Right renal pelvis (tissue), 4 donors: ENCODE measurements at regions not wholly inside any gene's neighbourhood (a gene's known extent, or its start where the extent isn't known, plus 50 kb on each side); places are given as distances from the start of the nearest gene placed in this dataset.
"Not testable (repeated sequence)": the region's sequence is repeated elsewhere in the genome, so short reads cannot be mapped to it uniquely, and the experiment has no call there.

ENCODE experiments used
- DNase-seq, 4 donors: peaks; one replicate each; pipeline ENCODE4 v3.0.0-alpha.2; 2013; ENCODE audit warnings: low read depth in 4 of 4, low spot score in 3 of 4, missing footprints in 1 of 4

DNA sequence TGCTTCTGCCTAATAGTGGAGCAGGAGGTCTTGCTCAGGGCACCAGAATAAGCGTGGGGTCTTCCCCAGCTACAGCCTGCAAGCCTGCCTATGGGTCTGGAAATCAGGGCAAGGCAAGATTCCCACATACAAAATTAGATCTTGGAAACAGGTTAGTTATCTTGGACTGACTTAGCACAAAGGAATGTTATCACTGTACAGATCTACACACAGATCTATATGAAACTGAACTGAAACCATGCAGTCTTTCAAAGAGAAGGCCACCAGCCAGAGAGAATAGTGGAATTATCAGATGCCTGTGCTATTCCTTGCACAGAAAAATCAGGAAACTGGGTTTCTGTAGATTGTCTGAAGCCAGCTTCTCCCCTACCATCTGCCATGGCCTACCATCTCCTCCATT lies 585.7 kb downstream of the ACTL7B start:
- DNase-seq = no peak

DNA sequence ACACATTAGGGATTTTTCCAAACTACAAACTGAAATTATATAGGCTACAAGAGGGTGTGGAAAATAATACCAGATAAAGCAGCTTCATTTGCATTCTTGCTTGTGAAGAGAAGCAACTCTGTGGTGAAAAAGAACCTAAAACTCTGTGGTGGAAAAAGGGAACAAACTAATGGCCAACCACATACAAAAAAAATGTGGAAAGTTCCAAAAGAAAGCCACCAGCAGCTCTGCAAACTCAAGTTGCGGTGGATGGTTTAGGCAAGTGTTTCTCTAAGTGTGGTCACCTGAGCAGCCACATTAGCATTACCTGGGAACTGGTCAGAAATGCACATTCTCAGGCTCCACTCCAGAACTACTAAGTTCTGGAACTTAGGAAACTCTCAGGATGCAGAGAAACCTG lies 586.4 kb downstream of the ACTL7B start:
- no peak for DNase-seq

DNA sequence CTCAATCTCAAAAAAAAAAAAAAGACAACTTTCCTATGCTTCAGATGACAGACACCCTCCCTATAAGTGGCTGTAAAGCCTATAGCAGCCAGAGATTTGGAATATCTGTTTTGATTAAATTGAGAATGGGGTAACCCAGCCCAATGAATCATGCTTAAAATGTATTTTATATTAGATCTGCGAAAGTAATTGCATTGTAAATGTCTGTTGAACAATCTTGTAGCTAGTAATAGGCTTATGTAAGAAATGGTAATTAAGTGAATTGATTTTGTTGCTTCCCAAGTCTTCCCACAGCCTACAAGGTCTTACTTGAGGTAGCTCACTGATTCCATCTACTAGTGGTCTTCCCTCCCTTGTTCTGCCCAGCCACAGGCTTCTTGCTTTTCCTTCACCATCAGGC lies 590.7 kb downstream of the ACTL7B start:
- no peak for DNase-seq

DNA sequence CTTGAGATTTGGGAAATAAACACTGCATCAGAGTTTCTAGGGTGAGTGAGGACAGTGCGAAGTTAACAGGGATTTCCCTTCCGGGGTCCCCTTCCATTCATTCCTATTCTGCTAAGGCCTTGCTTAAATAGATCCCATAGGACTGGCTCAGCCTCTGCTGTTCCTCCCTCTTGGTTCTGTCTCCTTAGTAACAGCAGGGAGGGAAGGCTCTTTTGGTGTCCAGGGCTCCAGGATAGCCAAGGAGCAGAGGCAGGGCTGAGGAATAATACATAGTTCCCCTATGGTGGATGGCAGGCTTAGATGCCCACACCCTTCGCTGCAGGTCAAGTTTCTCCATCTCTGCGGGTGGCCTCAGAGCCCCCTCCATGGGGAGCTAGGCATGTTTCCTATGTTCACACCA lies 591.7 kb downstream of the ACTL7B start:
- DNase-seq = no peak

GRCh38 chr9:108262836-108263235 lies 593.0 kb downstream of the ACTL7B start:
- no peak for DNase-seq

GRCh38 chr9:108259917-108260675 lies 595.7 kb downstream of the ACTL7B start:
- DNase-seq = no peak

DNA sequence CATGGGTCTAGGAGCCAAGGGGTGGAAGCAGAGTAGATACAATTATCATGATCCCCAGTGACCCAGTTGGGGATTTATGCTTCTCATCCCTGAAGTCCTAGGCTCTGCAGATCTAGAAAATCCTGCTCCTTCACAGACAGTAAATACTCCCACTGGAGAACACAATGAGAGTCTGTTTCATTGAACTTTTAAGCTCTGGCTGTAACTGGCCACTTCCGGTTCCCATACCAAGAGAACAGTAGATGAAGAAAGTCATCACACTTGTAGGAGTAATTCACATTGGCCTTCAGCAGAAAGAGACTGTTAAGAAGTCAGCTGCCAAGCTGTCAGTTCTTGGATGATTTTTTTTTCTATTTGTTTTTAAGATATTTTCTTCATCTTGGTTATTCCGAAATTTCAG lies 597.1 kb downstream of the ACTL7B start:
- no peak for DNase-seq

DNA sequence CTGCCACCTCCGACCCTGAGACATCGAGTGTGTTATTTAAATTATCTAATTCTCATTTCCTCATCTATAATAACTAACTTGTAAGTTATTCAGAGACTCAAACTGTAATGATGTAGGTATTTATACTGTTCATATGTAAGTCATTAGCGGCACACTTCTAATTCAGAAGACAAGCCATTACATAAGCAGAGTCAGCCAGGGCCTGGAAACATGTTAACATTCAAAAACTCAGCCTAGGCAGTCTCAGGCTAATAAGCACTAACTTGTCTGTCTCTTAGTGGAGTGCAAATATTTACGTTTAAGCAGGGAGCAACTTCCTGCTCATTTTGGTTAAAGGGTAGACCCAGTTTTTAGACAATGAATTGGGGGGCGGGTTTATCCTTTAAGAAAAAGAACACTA lies 598.4 kb downstream of the ACTL7B start:
- DNase-seq = no peak

- no peak for DNase-seq
These were observed 601.5 kb downstream of the ACTL7B start for GRCh38 chr9:108254236-108254635.

DNA sequence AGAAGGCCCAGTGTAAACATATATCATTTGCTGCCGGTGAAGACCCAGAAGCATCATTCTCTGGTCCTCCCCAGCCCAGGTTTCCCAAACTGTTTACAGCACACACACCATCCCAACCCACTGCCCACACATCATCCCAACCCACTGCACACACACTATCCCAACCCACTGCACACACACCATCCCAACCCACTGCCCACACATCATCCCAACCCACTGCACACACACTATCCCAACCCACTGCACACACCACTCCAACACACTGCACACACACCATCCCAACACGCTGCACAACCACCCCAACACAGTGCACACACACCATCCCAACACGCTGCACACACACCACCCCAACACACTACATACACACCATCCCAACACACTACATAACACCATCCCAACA lies 608.4 kb downstream of the ACTL7B start:
- not testable (repeated sequence) for DNase-seq

GRCh38 chr9:108245901-108246300 lies 609.9 kb downstream of the ACTL7B start:
- DNase-seq = no peak

- DNase-seq = no peak
These were observed 610.5 kb downstream of the ACTL7B start for GRCh38 chr9:108245331-108245730.

DNA sequence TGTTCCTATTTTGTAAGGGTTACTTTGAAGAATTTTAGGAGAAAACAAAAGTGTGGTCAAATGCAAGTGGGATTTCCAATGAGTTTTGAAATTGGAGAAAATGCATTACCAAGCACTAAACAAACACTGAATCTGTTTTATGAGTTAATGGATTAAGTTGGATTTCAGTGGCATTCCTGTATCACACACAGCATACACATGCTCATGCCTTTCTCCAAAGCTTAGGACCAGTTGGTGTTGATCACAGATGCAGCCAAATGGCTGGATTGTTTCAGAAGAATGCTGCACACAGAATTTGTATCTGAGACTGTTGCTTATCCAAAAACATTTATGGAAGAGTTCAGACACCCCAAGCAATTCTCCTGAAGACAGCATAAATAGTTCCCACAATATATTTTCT lies 611.1 kb downstream of the ACTL7B start:
- DNase-seq = no peak

- no peak for DNase-seq
These were observed 614.3 kb downstream of the ACTL7B start for GRCh38 chr9:108241384-108242073.

DNA sequence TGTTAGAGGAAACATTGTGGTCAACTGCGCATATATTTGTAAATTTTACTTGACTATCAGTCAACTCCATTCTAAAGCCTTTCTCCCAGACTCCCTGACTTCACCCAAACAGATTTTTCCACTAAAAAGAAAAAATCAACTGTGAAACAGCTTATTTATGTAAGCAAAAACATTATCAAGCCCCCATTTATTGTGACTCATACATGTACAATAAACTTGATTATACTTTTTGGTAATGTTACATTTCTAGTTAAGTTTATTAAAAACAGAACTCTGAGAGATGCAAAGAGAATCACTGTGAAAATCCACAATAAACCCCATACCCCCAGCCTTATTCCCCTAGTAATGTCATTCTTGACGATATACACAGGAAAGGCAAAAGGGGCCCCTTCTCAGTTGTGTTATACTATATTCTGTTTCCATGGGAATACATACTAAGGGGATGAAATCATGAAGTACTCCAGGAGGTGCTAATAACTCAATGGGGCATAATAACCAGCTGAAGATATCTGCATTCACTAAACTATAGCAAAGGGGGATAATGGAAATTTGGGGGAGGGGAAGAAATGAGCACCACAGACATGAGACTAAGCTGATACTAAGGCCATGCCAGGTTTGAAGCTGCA lies 616.0 kb downstream of the ACTL7B start:
- DNase-seq = no peak

DNA sequence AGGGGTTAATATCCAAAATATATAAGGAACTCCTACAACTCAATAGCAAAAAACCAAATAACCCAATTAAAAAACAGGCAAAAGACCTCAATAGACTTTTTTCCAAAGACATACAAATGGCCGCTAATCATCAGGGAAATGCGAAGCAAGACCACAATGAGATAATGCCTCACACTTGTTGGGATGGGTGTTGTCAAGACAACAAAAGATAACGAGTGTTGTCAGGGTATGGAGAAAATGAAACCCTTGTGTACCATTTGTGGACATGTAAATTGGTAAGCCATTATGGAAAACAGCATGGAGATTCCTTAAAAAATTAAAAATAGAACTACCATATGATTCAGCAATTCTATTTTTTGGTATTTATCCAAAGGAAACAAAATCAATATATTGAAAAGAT lies 620.2 kb downstream of the ACTL7B start:
- no peak for DNase-seq

DNA sequence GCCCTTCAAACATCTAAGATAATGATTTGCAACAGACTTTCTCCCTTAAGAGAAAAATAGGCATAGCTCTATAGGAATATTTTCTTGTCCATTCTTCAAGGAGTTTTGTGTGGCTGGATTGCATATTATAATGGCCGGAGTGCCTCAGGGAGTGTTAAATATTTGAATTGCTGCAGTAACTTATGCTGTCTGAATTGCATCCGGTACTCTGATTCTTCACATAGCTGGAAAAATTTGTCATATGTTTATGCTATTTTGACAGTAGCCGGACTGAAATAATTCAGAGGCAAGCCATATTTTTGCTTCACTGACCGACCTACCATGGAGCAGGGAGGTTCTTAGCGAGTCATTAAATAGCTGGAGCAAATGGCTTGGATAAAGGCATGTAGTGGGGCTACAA lies 621.0 kb downstream of the ACTL7B start:
- no peak for DNase-seq

- DNase-seq = no peak
These were observed 630.5 kb downstream of the ACTL7B start for GRCh38 chr9:108225149-108225800.

DNA sequence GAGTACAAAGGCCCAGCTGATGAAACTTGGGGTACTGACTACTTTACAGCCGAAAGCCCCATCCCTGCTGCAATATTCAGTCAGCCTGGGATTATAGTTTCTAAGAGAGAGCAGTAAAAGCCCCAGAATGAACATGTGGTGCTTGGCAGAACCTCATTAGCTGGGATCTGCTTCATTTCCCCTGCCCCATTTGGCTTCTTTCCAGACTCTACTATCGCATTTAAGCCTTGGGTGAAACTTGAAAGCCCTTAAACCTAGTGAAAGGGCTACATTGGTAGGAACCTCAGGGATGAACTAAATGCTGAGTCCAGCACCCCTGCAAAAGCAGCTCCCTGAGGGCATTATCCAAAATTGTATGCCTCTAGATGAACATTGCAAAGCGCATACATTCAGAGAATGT lies 631.1 kb downstream of the ACTL7B start:
- peak in 1 of 4 donors; percentile 16 for DNase-seq

GRCh38 chr9:108219664-108220063 lies 636.1 kb downstream of the ACTL7B start:
- no peak for DNase-seq
